Right lung (tissue), 2 donors: ENCODE measurements at regions not wholly inside any gene's neighbourhood (a gene's known extent, or its start where the extent isn't known, plus 50 kb on each side); places are given as distances from the start of the nearest gene placed in this dataset.

ENCODE experiments used
- DNase-seq, 2 donors: peaks; one replicate each; pipeline ENCODE4 v3.0.0-alpha.2; 2013

- no peak for DNase-seq
Measured at GRCh38 chr5:74232276-74232675, 408.3 kb downstream of the ENC1 start.

- no peak for DNase-seq
Measured at GRCh38 chr5:74231697-74232096, 408.8 kb downstream of the ENC1 start.

DNA sequence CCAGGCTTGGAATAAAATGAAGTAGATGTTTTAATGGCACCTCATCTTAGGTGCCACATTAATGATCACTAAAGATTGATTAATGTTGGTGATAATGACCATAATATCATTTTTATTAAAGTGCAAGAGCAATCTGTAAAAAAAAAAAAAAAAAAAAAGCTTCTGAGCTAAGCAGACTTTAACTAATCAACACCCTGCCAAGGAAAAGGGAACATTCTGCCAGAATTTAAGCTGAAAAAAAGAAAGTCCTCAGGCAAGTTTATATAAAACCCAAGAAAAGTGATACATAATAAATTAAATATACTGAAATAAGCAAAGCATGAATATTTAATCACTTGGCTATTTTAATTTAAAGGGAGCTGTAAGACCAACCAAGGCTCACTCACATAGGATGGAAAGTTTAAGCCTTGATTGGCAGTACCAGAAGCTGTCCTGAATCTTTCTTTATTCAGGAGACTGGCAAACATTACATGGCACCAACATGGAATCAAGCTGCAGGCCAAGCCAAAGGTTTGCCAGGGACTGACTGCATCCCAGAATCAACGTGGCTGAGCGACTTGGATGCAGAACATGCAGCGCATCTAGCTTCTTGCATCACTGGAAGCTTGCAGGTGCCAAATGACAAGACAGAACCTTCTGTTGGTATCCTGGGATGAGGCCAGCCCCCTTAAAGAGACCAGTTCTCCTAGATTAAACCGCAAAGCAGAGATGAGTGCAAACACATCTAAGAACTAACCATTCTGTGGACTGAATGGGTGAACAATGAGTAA, 413.6 kb downstream of the ENC1 start:
- DNase-seq = no peak

DNA sequence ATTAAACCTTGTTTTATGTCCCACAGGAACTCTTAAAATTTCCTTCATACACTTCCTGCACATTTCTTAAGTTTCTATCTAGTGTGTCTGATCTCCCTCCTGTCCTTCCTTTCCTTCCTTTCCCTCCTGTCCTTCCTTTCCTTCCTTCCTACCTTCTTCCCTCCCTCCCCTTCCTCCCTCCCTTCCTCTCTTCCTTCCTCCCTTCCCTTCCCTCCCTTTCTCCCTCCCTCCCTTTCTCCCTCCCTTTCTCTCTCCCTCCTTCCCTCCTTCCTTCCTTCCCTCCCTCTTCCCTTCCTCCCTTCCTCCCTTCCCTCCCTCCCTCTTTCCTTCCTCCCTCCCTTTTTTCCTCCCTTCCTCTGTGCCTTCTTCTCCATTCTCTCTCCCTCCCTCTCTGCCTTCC, 414.9 kb downstream of the ENC1 start:
- DNase-seq = no peak

DNA sequence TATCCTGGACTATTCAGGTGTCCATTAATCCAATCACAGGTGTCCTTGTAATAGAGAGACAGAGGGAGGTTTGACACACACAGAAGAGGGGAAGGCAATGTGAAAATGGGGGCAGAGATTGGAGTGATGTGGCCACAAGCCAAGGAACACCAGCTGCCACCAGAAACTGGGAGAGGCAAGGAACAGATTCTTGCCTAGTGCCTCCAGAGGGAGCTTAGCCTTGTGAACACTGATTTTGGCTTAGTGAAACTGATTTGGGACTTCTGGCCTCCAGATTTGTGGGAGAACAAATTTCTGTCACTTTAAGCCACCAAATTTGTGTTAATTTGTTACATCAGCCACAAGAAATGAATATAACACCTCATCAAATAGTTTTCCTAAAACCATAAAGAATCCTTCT, 416.2 kb downstream of the ENC1 start:
- DNase-seq = no peak

DNA sequence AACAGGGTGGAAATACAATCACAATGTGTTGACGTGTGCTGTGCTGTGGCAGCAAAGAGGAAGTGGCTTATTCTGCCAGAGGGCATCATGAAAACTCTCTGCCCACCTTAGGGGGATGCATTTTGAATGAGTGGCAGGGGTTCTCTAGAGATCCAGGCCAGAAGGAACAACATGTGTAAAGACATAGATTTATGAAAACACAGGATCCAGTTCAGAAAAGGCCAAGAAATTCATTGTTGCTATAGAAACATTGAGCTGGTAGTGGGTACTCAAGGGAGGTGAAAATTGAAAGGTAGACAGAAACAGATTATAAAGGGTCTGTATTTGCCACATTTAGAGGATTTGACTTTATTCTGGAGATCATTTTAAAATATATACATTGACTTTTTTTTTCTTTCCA, 417.7 kb downstream of the ENC1 start:
- no peak for DNase-seq

- DNase-seq = no peak
Measured at GRCh38 chr5:74221413-74221812, 419.1 kb downstream of the ENC1 start.

DNA sequence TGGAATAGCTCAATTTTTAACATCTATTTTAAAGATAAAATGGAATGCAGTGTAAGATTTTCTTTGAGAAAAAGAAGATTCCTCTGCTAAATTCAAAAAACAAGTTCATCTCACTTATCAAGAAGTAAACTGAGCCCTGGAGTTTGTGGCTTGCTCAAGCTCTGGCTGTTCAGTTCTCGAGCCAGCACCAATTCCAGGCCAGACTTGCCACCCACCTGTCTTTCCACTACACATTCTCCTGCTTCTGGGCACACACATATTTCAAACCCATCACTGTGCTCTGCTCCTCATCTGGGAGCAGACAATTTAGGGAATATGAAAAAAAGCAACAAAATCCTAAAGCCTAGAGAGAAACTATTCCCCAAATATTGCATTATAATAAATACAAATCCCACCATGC, 424.5 kb downstream of the ENC1 start:
- no peak for DNase-seq

DNA sequence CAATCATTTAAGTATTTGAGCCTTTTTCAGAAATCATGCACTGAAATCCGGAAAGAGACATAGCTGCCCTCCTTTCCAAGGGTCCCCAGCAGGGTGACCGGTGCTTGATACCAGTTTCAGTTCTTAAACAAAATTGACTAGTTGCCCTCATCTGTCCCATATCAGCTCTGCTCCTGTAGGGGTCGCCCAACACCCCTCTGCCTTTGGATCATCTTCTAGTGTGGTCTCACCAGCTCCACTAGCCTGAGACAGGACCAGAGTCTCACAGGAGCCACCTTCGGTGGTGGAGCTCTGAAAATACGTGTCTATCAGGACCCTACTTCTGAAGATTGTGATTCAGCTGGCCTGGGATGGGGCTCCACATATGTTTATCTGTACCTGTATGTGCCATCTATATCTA, 428.2 kb downstream of the ENC1 start:
- no peak for DNase-seq

GRCh38 chr5:74209571-74209970, 431.0 kb downstream of the ENC1 start:
- DNase-seq = no peak

GRCh38 chr5:74206579-74207550, 433.7 kb downstream of the ENC1 start:
- DNase-seq = peak; percentile 46 to 60

GRCh38 chr5:74205767-74206578, 434.6 kb downstream of the ENC1 start:
- no peak for DNase-seq

DNA sequence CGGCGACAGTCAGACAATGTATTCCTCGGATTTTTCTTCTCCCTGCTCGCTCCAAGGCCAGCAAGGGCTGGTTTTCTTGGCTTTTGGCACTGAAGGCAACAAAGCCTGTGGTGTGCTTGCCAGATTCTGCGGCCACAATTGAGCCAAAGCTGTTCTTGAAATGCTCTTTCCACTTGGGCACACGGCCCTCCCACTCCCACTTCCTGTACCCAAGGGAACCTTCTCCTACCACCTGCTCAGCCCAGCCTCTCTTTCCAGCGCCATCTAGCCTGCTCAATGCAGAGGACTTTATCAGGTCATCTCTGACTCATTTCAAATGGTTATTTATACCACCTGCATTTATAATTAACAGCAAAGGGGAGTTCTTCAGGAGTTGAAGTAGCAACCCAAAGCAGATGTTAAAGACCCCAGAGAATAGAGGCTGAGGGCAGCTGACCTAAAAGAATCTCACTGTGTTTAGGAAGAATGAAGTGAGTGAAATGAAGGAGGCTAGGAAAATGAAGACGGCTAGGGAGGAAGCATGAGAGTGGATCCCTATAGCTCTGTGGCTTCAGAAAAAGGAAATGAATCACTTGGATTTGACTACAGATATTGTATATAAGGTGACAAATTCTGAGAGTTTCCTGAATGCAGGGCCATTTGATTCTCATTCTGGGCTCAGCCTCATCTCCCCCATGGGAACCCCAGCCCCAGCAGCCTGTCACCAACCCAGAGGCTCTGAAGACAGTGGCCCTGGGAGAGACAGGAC, 439.0 kb downstream of the ENC1 start:
- no peak for DNase-seq

GRCh38 chr5:74200560-74200959, 440.0 kb downstream of the ENC1 start:
- no peak for DNase-seq

GRCh38 chr5:74199436-74200210, 440.9 kb downstream of the ENC1 start:
- DNase-seq = no peak

DNA sequence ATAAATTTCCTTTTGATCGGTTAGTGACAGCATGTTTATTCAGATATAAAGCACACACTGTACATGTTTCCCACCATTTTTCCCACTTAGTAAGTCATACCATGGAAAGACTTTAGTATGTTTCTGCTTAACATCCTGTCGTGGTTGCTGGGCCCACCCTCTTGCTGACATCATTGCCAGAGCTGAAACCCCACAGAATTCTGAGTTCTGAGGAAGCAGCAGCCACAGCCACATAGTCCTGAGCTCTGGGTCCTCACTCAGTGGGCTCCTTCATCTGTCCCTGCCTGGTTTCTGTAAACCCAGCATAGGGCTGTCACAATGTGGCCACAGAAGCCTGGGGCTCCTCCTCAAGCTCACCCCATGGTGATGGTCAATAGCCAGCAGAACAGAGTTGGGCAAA, 441.5 kb downstream of the ENC1 start:
- no peak for DNase-seq

- DNase-seq = no peak
Measured at GRCh38 chr5:74198156-74198555, 442.4 kb downstream of the ENC1 start.

DNA sequence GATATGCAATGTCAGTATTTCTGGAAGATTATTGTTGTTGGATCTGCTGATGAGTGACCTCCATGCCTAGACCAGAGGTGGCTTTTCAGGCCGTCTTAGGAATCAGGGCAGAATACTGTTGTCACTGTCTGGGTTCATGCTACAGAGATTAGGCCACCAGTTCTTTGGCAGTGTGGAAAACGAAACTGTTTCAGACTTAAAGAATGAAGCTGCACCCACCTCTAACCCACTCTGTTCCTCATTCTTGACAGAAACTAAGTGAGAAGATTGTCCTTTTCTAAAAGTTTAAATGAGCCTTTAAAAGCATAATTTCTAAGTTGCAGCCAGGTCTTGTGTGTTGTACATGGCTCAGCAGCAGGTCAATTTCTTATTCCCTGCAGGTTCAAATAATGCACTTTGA, 444.3 kb downstream of the ENC1 start:
- DNase-seq = no peak

GRCh38 chr5:74194196-74194595, 446.3 kb downstream of the ENC1 start:
- DNase-seq = no peak

DNA sequence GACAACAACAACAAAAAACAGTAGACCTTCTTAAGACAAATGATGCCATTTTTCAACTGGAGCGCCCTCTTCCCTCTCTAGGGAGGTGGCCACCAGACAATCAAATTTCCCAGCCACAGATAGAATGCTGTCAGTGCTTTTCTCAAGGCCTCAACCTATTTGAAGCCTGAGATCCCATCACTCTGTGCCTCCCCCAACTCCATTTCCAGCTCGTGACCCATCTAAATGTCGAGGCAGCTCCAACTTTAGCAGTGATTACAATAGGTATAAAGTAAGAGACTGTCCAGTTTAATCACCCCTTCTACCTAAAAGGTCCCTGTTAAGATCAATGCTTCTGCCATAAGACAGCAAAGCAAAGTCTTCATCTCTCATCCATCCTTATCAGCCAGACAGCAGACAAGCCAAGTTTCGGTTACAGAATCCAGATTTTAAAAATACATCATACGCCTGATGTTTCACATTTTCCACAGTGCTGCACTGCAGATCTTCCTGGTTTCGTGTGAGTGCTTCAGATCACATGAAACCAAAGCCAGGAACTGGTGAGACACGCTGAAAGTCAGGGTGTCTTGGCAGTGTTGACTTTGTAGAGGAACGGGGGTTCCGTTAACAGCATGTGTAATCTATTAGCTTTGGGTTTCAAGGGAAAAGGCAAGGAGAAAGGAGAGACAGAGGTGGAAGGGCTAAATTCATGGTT, 447.8 kb downstream of the ENC1 start:
- no peak for DNase-seq
